PC-9 (cell line): ENCODE measurements at regions not wholly inside any gene's neighbourhood (a gene's known extent, or its start where the extent isn't known, plus 50 kb on each side); places are given as distances from the start of the nearest gene placed in this dataset.
"Not testable (repeated sequence)": the region's sequence is repeated elsewhere in the genome, so short reads cannot be mapped to it uniquely, and the experiment has no call there.

Source experiments
- EZH2 ChIP-seq: fragments of 200-600 bp; sonication (generic); IDR thresholded peaks from 2 replicates; pipeline ENCODE4 v1.8.0; 2017; ENCODE audit warnings: antibody characterized with exemption, low read depth
- TF ChIP-seq, protein P1 (sequence below): fragments of 200-600 bp; sonication (generic); conservative IDR thresholded peaks from 2 replicates; pipeline ENCODE4 v1.6.1; 2017; ENCODE audit warnings: mixed run types, antibody characterized with exemption, mild to moderate bottlenecking, moderate library complexity

DNA sequence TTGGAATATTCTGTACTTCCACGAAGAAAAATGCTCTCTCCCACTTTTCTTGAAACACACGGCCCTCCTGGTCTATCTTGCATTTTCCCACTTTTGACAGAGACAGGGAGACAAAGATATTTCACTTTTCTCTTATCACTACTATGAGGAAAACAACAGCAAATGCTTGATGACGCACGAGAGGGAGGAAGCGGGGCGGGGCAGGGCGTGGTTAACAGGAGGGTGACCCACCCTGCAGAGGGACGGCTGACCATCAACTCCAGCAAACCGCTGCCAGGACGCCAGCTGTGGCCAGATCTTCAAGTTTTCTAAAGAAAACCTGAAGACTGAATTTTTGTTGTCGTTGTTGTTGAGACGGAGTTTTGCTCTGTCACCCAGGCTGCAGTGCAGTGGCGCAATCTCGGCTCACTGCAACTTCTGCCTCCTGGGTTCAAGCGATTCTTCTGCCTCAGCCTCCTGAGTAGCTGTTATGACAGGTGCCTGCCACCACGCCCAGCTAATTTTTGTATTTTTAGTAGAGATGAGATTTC is 63.8 kb downstream of the NSUN5 start:
- TF ChIP-seq, protein P1, sequence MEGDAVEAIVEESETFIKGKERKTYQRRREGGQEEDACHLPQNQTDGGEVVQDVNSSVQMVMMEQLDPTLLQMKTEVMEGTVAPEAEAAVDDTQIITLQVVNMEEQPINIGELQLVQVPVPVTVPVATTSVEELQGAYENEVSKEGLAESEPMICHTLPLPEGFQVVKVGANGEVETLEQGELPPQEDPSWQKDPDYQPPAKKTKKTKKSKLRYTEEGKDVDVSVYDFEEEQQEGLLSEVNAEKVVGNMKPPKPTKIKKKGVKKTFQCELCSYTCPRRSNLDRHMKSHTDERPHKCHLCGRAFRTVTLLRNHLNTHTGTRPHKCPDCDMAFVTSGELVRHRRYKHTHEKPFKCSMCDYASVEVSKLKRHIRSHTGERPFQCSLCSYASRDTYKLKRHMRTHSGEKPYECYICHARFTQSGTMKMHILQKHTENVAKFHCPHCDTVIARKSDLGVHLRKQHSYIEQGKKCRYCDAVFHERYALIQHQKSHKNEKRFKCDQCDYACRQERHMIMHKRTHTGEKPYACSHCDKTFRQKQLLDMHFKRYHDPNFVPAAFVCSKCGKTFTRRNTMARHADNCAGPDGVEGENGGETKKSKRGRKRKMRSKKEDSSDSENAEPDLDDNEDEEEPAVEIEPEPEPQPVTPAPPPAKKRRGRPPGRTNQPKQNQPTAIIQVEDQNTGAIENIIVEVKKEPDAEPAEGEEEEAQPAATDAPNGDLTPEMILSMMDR = not testable (repeated sequence)
- TF ChIP-seq EZH2 = not testable (repeated sequence)
